OCI-LY7 (cell line): ENCODE measurements at regions not wholly inside any gene's neighbourhood (a gene's known extent, or its start where the extent isn't known, plus 50 kb on each side); places are given as distances from the start of the nearest gene placed in this dataset.

ENCODE experiments used
- BruUV-seq: library from RNA; stranded (reverse); fragments of 400-500 nt; replicated peaks from 2 replicates; lab custom pipeline; 2021; lab: Mats Ljungman, UMichigan
- CTCF ChIA-PET: fragments of 300-600 bp; sonication (Branson Sonifier 250); formaldehyde crosslinking; loops from one replicate; lab custom pipeline; 2022; ENCODE audit warnings: antibody characterized with exemption; ENCODE audit not compliant: unreplicated experiment; lab: Charles Lee
- POLR2A ChIA-PET: fragments of 300-600 bp; sonication (Branson Sonifier 250); formaldehyde crosslinking; loops from one replicate; lab custom pipeline; 2022; ENCODE audit warnings: antibody characterized with exemption; lab: Charles Lee
- DNase-seq: peaks from one replicate; pipeline ENCODE4 v3.0.0-alpha.2; 2015; ENCODE audit warnings: low spot score
- H2AFZ ChIP-seq: fragments of 200-600 bp; sonication (generic), shearing (Covaris generic); 2 replicates; pipeline ENCODE4 v1.6.1; 2014; ENCODE audit warnings: mild to moderate bottlenecking, antibody characterized with exemption, low read length, moderate library complexity
- H3K27ac ChIP-seq: fragments of 200-600 bp; sonication (generic); 2 replicates; pipeline ENCODE4 v1.5.1; 2014; ENCODE audit warnings: mixed run types, low read depth, mild to moderate bottlenecking, moderate library complexity, low read length, inconsistent platforms; ENCODE audit not compliant: poor library complexity, severe bottlenecking
- H3K36me3 ChIP-seq: fragments of 200-600 bp; sonication (generic); 2 replicates; pipeline ENCODE4 v1.6.1; 2014; ENCODE audit warnings: mild to moderate bottlenecking, antibody characterized with exemption, low read length, moderate library complexity, mixed read lengths; ENCODE audit not compliant: insufficient read depth
- H3K4me1 ChIP-seq: fragments of 200-600 bp; sonication (generic); 2 replicates; pipeline ENCODE4 v1.5.1; 2014; ENCODE audit warnings: mild to moderate bottlenecking, low read length; ENCODE audit not compliant: insufficient read depth, poor library complexity, severe bottlenecking
- H3K4me2 ChIP-seq: fragments of 200-600 bp; sonication (generic); 2 replicates; pipeline ENCODE4 v1.6.1; 2014; ENCODE audit warnings: mild to moderate bottlenecking, low read length
- H3K4me3 ChIP-seq: fragments of 200-600 bp; sonication (generic); 2 replicates; pipeline ENCODE4 v1.5.1; 2014; ENCODE audit warnings: mild to moderate bottlenecking, low read depth, low read length; ENCODE audit not compliant: poor library complexity, severe bottlenecking
- H3K79me2 ChIP-seq: fragments of 200-600 bp; sonication (generic); 2 replicates; pipeline ENCODE4 v1.6.1; 2016; ENCODE audit warnings: low read depth, mild to moderate bottlenecking, low read length, moderate library complexity, mixed read lengths; ENCODE audit not compliant: insufficient read depth
- H3K9me2 ChIP-seq: fragments of 200-600 bp; sonication (generic); 2 replicates; pipeline ENCODE4 v1.6.1; 2016; ENCODE audit warnings: mild to moderate bottlenecking, low read length, mixed read lengths; ENCODE audit not compliant: insufficient read depth
- H3K9me3 ChIP-seq: fragments of 200-600 bp; sonication (generic); 2 replicates; pipeline ENCODE4 v1.6.1; 2014; ENCODE audit warnings: mild to moderate bottlenecking, mixed run types, low read length, mixed read lengths
- H4K20me1 ChIP-seq: fragments of 200-600 bp; sonication (generic); 2 replicates; pipeline ENCODE4 v1.6.1; 2014; ENCODE audit warnings: mild to moderate bottlenecking, antibody characterized with exemption, low read length, moderate library complexity, mixed read lengths; ENCODE audit not compliant: insufficient read depth
- CTCF ChIP-seq: fragments of 200-600 bp; sonication (generic); conservative IDR thresholded peaks from 2 replicates; pipeline ENCODE4 v1.5.1; 2014; ENCODE audit warnings: mild to moderate bottlenecking, antibody characterized with exemption, low read length, moderate library complexity, mixed read lengths
- EZH2phosphoT487 ChIP-seq: fragments of 200-600 bp; sonication (generic); IDR thresholded peaks from 2 replicates; pipeline ENCODE4 v1.6.1; 2018; ENCODE audit warnings: low read depth, borderline replicate concordance, mild to moderate bottlenecking, mixed run types, antibody characterized with exemption, low read length, moderate library complexity, mixed read lengths
- intact Hi-C: fragments of 100-400 bp; cut with micrococcal nuclease; formaldehyde crosslinking; loops from one replicate; pipeline ENCODE4 v1.10.0; 2022; ENCODE audit not compliant: unreplicated experiment

- Histone ChIP-seq H3K79me2 (no peaks in the 10 kb centered on the region), H4K20me1 (no peaks in the 10 kb centered on the region), H3K4me1 (no peaks in the 10 kb centered on the region), H3K4me2 (no peak overlapping the region), H3K9me2 (no peaks in the 10 kb centered on the region), H3K27ac (no peak overlapping the region), H3K9me3 (no peaks in the 10 kb centered on the region), H3K4me3 (no peak overlapping the region), H2AFZ (no peak overlapping the region), H3K36me3 (no peaks in the 10 kb centered on the region)
- intact Hi-C loops, result no loop called here
- BruUV-seq, result no TSS peak
- TF ChIP-seq EZH2phosphoT487 (no peak), CTCF (no peak)
- ChIA-PET POLR2A (no interaction called here), CTCF (no interaction called here)
- no peak for DNase-seq
Observed at GRCh38 chr4:26022346-26023202, 108.6 kb downstream of the SMIM20 start.

- Histone ChIP-seq H3K4me1 (no peaks in the 10 kb centered on the region), H3K9me3 (no peaks in the 10 kb centered on the region), H3K9me2 (no peaks in the 10 kb centered on the region), H3K36me3 (no peaks in the 10 kb centered on the region), H3K27ac (no peak overlapping the region), H3K79me2 (no peaks in the 10 kb centered on the region), H3K4me2 (no peak overlapping the region), H2AFZ (no peak overlapping the region), H4K20me1 (no peaks in the 10 kb centered on the region), H3K4me3 (no peak overlapping the region)
- no peak for TF ChIP-seq CTCF
- no peak for TF ChIP-seq EZH2phosphoT487
- intact Hi-C loops, result no loop called here
- BruUV-seq, result no TSS peak
- POLR2A ChIA-PET, result no interaction called here
- DNase-seq, result no peak
- CTCF ChIA-PET, result no interaction called here
Observed at GRCh38 chr4:26023203-26023972, 109.4 kb downstream of the SMIM20 start.
